Spleen (tissue), 11 donors: ENCODE measurements at regions not wholly inside any gene's neighbourhood (a gene's known extent, or its start where the extent isn't known, plus 50 kb on each side); places are given as distances from the start of the nearest gene placed in this dataset.

Experiments
- DNase-seq: peaks from one replicate; pipeline ENCODE4 v3.0.0-alpha.2; 2020
- H3K27ac ChIP-seq, 8 donors: fragments of 200-600 bp; sonication (generic) in 7 of 8; 1 replicate in 4 of 8; 2 replicates in 4 of 8; pipeline versions ENCODE4 v1.5.0 to v1.8.0; 2016 to 2021; ENCODE audit warnings: inconsistent platforms in 4 of 8, mild to moderate bottlenecking in 4 of 8, moderate library complexity in 1 of 8
- H3K27me3 ChIP-seq, 7 donors: fragments of 200-600 bp; sonication (generic) in 6 of 7; replicated peaks in 1 of 7; 1 replicate in 4 of 7; 2 replicates in 3 of 7; pipeline versions ENCODE4 v1.5.0 to v1.8.0; 2016 to 2021; ENCODE audit warnings: inconsistent platforms in 3 of 7, mild to moderate bottlenecking in 1 of 7
- H3K36me3 ChIP-seq, 6 donors: fragments of 200-600 bp; sonication (generic) in 5 of 6; 1 replicate in 4 of 6; 2 replicates in 2 of 6; pipeline versions ENCODE4 v1.5.0 to v1.8.0; 2016 to 2021; ENCODE audit warnings: inconsistent platforms in 2 of 6
- H3K4me1 ChIP-seq, 6 donors: fragments of 200-600 bp; sonication (generic) in 5 of 6; 1 replicate in 3 of 6; 2 replicates in 3 of 6; pipeline versions ENCODE4 v1.5.0 to v1.8.0; 2016 to 2021; ENCODE audit warnings: inconsistent platforms in 3 of 6
- H3K4me3 ChIP-seq, 8 donors: fragments of 200-600 bp; sonication (generic) in 7 of 8; 1 replicate in 4 of 8; 2 replicates in 4 of 8; pipeline versions ENCODE4 v1.5.0 to v1.8.0; 2016 to 2021; ENCODE audit warnings: inconsistent platforms in 4 of 8, mild to moderate bottlenecking in 4 of 8, moderate library complexity in 2 of 8
- H3K9me3 ChIP-seq, 8 donors: fragments of 200-600 bp; sonication (generic) in 7 of 8; 1 replicate in 4 of 8; 2 replicates in 4 of 8; pipeline versions ENCODE4 v1.5.0 to v1.8.0; 2016 to 2021; ENCODE audit warnings: inconsistent platforms in 4 of 8
- CTCF ChIP-seq, 11 experiments: fragments of 200-600 bp in 7 of 11; fragments of 450-650 bp in 4 of 11; sonication (generic) in 4 of 11; IDR thresholded peaks in 8 of 11; conservative IDR thresholded peaks in 3 of 11; 1 replicate in 7 of 11; 2 replicates in 4 of 11; pipeline versions ENCODE4 v1.4.0 to v1.8.0; 2016 to 2021; ENCODE audit warnings: antibody characterized with exemption in 11 of 11, inconsistent platforms in 4 of 11, mild to moderate bottlenecking in 1 of 11
- POLR2A ChIP-seq, 3 donors: fragments of 450-650 bp; IDR thresholded peaks; one replicate each; pipeline ENCODE4 v1.5.1; 2017; ENCODE audit warnings: antibody characterized with exemption in 3 of 3, mild to moderate bottlenecking in 1 of 3
- POLR2AphosphoS5 ChIP-seq, 3 donors: sonication (generic); formaldehyde crosslinking; IDR thresholded peaks; one replicate each; pipeline ENCODE4 v1.5.1; 2017; ENCODE audit warnings: antibody characterized with exemption in 3 of 3
- WGBS, 5 donors: extraction: QIAGEN DNeasy Blood & Tissue Kit in 3 of 5; methylation state at CpG; one replicate each; pipeline versions ENCODE4 v1.1.5 to v1.1.7; 2013 to 2018; 5-methylcytosine and 5-hydroxymethylcytosine counted together
- intact Hi-C: fragments of 100-400 bp; cut with DNase I; formaldehyde crosslinking; loops from one replicate; pipeline ENCODE4 v1.15.0; 2023; ENCODE audit warnings: low total_unique reads
- donor health status: healthy with polysubstance abuse.
- donor health status: DM: no; HTN: no; CAD: no; lungs with moderate emphysema.
- donor health status: DM: no; HTN: no; CAD: no.
- donor health status: Bipolar disorder and iron deficiency.
- donor health status: healthy.
- donor health status: DM: no; HTN: no; CAD: no.
- donor health status: DM: yes; HTN: yes; CAD: no.

- Histone ChIP-seq H3K4me3 (no peak overlapping the region), H3K4me1 (no peaks in the 10 kb centered on the region), H3K27me3 (no peaks in the 10 kb centered on the region), H3K36me3 (no peaks in the 10 kb centered on the region), H3K9me3 (no peaks in the 10 kb centered on the region), H3K27ac (no peak overlapping the region)
- intact Hi-C loops: no loop called here
- DNase-seq: no peak
- TF ChIP-seq POLR2A (IDR thresholded peaks at IDR 0.05): no peak
- no peak for TF ChIP-seq POLR2AphosphoS5 (IDR thresholded peaks at IDR 0.05)
- TF ChIP-seq CTCF (IDR thresholded peaks at IDR 0.05 in 8 of 11, conservative IDR thresholded peaks at IDR 0.05 in 3 of 11): no peak
- WGBS, 5 donors: 89 to 92% (median 90%) methylated on average over 4 of the region's 4 CpGs
Measured at GRCh38 chr13:99648927-99649326, 147.7 kb downstream of the TM9SF2 start.

DNA sequence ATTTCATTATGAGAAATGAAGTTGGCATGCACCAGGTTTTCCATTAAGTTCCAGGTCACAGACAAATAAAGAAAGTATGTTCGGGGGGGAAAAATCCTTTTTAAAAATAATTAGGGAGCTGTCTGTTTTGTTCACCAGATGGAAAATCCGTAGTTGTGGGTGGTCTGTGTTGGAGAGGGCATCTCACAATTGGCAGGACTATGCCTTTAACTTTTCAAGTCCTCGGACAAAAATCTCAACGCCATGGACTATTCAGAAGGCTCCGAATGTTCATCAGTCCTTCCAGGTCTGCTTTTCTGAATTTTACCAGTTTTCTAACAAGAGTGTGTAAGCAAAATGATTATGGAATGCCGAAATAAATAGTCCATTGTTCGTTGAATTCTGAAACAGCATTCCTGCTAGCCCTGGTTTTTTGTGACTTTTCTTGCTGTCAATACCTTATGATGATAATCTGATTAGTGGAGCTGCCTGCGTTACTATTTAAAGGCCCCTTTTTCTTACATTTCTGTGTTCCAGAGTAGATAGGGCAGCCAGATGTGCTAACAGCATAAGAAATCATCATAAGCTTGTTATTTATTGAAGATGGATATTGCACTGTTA is 146.9 kb downstream of the TM9SF2 start:
- no peak for DNase-seq
- Histone ChIP-seq H3K27ac (no peak overlapping the region), H3K4me1 (no peaks in the 10 kb centered on the region), H3K36me3 (no peaks in the 10 kb centered on the region), H3K9me3 (no peaks in the 10 kb centered on the region), H3K27me3 (no peaks in the 10 kb centered on the region), H3K4me3 (no peak overlapping the region)
- intact Hi-C loops: no loop called here
- no peak for TF ChIP-seq CTCF (IDR thresholded peaks at IDR 0.05 in 8 of 11, conservative IDR thresholded peaks at IDR 0.05 in 3 of 11)
- no peak for TF ChIP-seq POLR2A (IDR thresholded peaks at IDR 0.05)
- no peak for TF ChIP-seq POLR2AphosphoS5 (IDR thresholded peaks at IDR 0.05)
- WGBS, 5 donors: 85 to 93% (median 86%) methylated on average over 8 of the region's 8 CpGs

GRCh38 chr13:99647596-99647985 is 146.3 kb downstream of the TM9SF2 start:
- H3K4me1 ChIP-seq: no peaks in the 10 kb centered on the region
- no peak overlapping the region for H3K4me3 ChIP-seq
- H3K9me3 ChIP-seq: no peaks in the 10 kb centered on the region
- no peak for DNase-seq
- 81 to 93% (median 88%) methylated on average over 4 of the region's 4 CpGs for WGBS, 5 donors
- no peaks in the 10 kb centered on the region for H3K36me3 ChIP-seq
- no peaks in the 10 kb centered on the region for H3K27me3 ChIP-seq
- TF ChIP-seq POLR2A (IDR thresholded peaks at IDR 0.05): no peak
- no peak for TF ChIP-seq CTCF (IDR thresholded peaks at IDR 0.05 in 8 of 11, conservative IDR thresholded peaks at IDR 0.05 in 3 of 11)
- no peak for TF ChIP-seq POLR2AphosphoS5 (IDR thresholded peaks at IDR 0.05)
- no peak overlapping the region for H3K27ac ChIP-seq
- intact Hi-C loops: no loop called here

DNA sequence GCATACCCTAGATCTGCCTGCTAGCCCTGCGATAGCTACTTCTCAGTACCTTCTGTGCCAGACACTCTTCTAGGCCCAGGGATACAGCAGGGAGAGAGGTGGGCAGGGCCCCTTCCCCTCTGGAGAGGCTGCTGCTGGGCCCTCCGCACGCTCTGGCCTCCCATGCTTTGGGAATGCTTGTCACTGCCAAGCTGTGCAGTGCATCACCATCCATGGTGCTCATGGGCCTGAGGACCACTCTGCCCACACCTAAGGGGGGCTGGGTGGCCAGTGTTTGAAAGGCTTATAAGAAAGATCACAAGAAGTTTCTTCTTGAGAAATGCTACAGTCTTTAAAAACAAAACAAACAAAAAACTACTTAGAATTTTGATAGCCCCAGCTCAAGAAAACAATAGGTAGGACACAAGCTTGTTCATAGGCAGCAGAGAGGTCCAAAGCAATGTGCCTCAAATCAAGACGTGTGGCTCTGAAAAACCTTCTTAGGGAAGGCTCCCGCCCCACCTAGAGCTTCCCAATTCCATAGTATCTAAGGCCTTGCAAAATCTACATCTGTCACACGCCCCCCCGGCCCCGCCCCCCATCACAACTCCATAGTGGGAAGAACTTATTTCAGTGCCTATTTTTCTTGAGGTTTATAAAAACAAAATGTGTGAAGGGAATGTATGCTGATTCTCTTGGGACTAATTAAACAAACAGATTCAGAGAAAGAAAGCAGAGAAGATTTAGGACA is 145.8 kb downstream of the TM9SF2 start:
- TF ChIP-seq POLR2A (IDR thresholded peaks at IDR 0.05) (no peak), POLR2AphosphoS5 (IDR thresholded peaks at IDR 0.05) (no peak), CTCF (IDR thresholded peaks at IDR 0.05 in 8 of 11, conservative IDR thresholded peaks at IDR 0.05 in 3 of 11) (no peak)
- H3K27ac ChIP-seq: no peak overlapping the region
- intact Hi-C loops: no loop called here
- 92 to 97% (median 95%) methylated on average over 8 of the region's 8 CpGs for WGBS, 5 donors
- no peak for DNase-seq
- no peak overlapping the region for H3K4me3 ChIP-seq
- no peaks in the 10 kb centered on the region for H3K27me3 ChIP-seq
- H3K36me3 ChIP-seq: no peaks in the 10 kb centered on the region
- no peaks in the 10 kb centered on the region for H3K9me3 ChIP-seq
- no peaks in the 10 kb centered on the region for H3K4me1 ChIP-seq
